GM12878 (cell line): ENCODE measurements at regions not wholly inside any gene's neighbourhood (a gene's known extent, or its start where the extent isn't known, plus 50 kb on each side); places are given as distances from the start of the nearest gene placed in this dataset.

Source experiments
- ATAC-seq: fragments of 200-7000 bp; cut with Tn5 transposase; 3 replicates; pipeline ENCODE4 v1.9.1; 2020; ENCODE audit warnings: mild to moderate bottlenecking, moderate library complexity
- BruUV-seq: library from RNA; stranded (reverse); fragments of 400-500 nt; replicated peaks from 2 replicates; lab custom pipeline; 2021; lab: Mats Ljungman, UMichigan
- CTCF ChIA-PET: fragments of 300-600 bp; sonication (Branson Sonifier 250); formaldehyde crosslinking; extraction: SDS; loops from one replicate; lab custom pipeline; 2021; ENCODE audit warnings: inconsistent platforms; lab: Yijun Ruan, JAX
- POLR2A ChIA-PET: fragments of 350-600 bp; formaldehyde crosslinking; extraction: SDS; loops from one replicate; lab custom pipeline; 2021; ENCODE audit warnings: inconsistent platforms; lab: Charles Lee
- RAD21 ChIA-PET: fragments of 300-600 bp; sonication (Branson Sonifier 250); formaldehyde crosslinking; loops from one replicate; lab custom pipeline; 2023; ENCODE audit warnings: antibody characterized with exemption; ENCODE audit not compliant: unreplicated experiment; lab: Charles Lee
- SMC1A ChIA-PET: fragments of 300-600 bp; sonication (Branson Sonifier 250); formaldehyde crosslinking; loops from one replicate; lab custom pipeline; 2023; ENCODE audit not compliant: unreplicated experiment, uncharacterized antibody; lab: Charles Lee
- DNase-seq: peaks from one replicate; pipeline ENCODE4 v3.0.0-alpha.2; 2011; ENCODE audit warnings: low read depth, low spot score
- FAIRE-seq: peaks from 3 replicates; lab custom pipeline; 2011; peaks lifted over from hg19 to GRCh38; lab: Jason Lieb, UNC
- H2AFZ ChIP-seq: 2 replicates; pipeline ENCODE4 v1.6.0; 2011; ENCODE audit warnings: low read depth, low read length, control low read depth; ENCODE audit not compliant: control insufficient read depth
- H3K27ac ChIP-seq: 2 replicates; pipeline ENCODE4 v1.5.1; 2011; ENCODE audit warnings: control low read depth; ENCODE audit not compliant: control insufficient read depth, insufficient read depth
- H3K27me3 ChIP-seq, 2 experiments: replicated peaks in 1 of 2; 2 replicates each; pipeline versions ENCODE4 v1.6.0 to v1.6.1; 2011; ENCODE audit warnings: low read length in 1 of 2; ENCODE audit not compliant: control insufficient read depth in 2 of 2, insufficient read depth in 2 of 2
- H3K36me3 ChIP-seq, 2 experiments: 2 replicates each; pipeline ENCODE4 v1.5.1; 2011; ENCODE audit warnings: low read length in 1 of 2; ENCODE audit not compliant: control insufficient read depth in 2 of 2, insufficient read depth in 2 of 2
- H3K4me1 ChIP-seq: 2 replicates; pipeline ENCODE4 v1.6.1; 2011; ENCODE audit warnings: mild to moderate bottlenecking, low read length, moderate library complexity, mixed read lengths; ENCODE audit not compliant: control insufficient read depth, insufficient read depth
- H3K4me2 ChIP-seq: 2 replicates; pipeline ENCODE4 v1.6.0; 2011; ENCODE audit warnings: control low read depth; ENCODE audit not compliant: control insufficient read depth, insufficient read depth
- H3K4me3 ChIP-seq: fragments of 200-600 bp; sonication (generic); 2 replicates; pipeline ENCODE4 v1.5.1; 2016
- H3K79me2 ChIP-seq: 2 replicates; pipeline ENCODE4 v1.6.0; 2011; ENCODE audit warnings: low read length; ENCODE audit not compliant: control insufficient read depth, insufficient read depth
- H3K9ac ChIP-seq: 2 replicates; pipeline ENCODE4 v1.8.0; 2011; ENCODE audit warnings: low read length, control low read depth, mixed read lengths; ENCODE audit not compliant: control insufficient read depth, insufficient read depth
- H3K9me3 ChIP-seq: replicated peaks from 3 replicates; pipeline ENCODE4 v1.5.1; 2011; ENCODE audit warnings: mild to moderate bottlenecking, low read length; ENCODE audit not compliant: control insufficient read depth, insufficient read depth
- H4K20me1 ChIP-seq: 2 replicates; pipeline ENCODE4 v1.6.0; 2011; ENCODE audit not compliant: control insufficient read depth, insufficient read depth
- BHLHE40 ChIP-seq, 2 experiments: fragments of 450-650 bp in 1 of 2; IDR thresholded peaks; 2 replicates each; pipeline ENCODE4 v1.6.1; 2011 to 2017; ENCODE audit warnings: low read depth in 2 of 2, borderline replicate concordance in 1 of 2, improper control_type of control experiment in 1 of 2, low read length in 1 of 2, mild to moderate bottlenecking in 1 of 2
- HDAC2 ChIP-seq: fragments of 200-600 bp; sonication (generic); IDR thresholded peaks from 2 replicates; pipeline ENCODE4 v1.6.1; 2017
- JUND ChIP-seq: IDR thresholded peaks from 2 replicates; pipeline ENCODE4 v1.6.1; 2012; ENCODE audit warnings: low read depth, mild to moderate bottlenecking, low read length, improper control_type of control experiment, moderate library complexity
- LARP7 ChIP-seq: fragments of 450-650 bp; IDR thresholded peaks from 2 replicates; pipeline ENCODE4 v1.6.1; 2017; ENCODE audit warnings: mild to moderate bottlenecking
- MYB ChIP-seq: fragments of 150-350 bp; IDR thresholded peaks from 2 replicates; pipeline ENCODE4 v1.6.1; 2014; ENCODE audit warnings: mild to moderate bottlenecking, low read depth, low read length, borderline replicate concordance
- RB1 ChIP-seq: fragments of 450-650 bp; formaldehyde crosslinking; IDR thresholded peaks from 2 replicates; pipeline ENCODE4 v1.6.1; 2017; ENCODE audit warnings: mild to moderate bottlenecking, borderline replicate concordance
- SMAD1 ChIP-seq: fragments of 450-650 bp; IDR thresholded peaks from 2 replicates; pipeline ENCODE4 v1.6.1; 2018; ENCODE audit warnings: mild to moderate bottlenecking, low read depth; ENCODE audit not compliant: partially characterized antibody
- SPI1 ChIP-seq: IDR thresholded peaks from 2 replicates; pipeline ENCODE4 v1.6.1; 2011; ENCODE audit warnings: low read depth, mild to moderate bottlenecking, low read length, moderate library complexity, borderline replicate concordance; ENCODE audit not compliant: insufficient read depth
- STAT3 ChIP-seq: IDR thresholded peaks from 2 replicates; pipeline ENCODE4 v1.6.1; 2011; ENCODE audit warnings: low read depth, low read length, improper control_type of control experiment
- SUPT20H ChIP-seq: IDR thresholded peaks from 2 replicates; pipeline ENCODE4 v1.6.1; 2011; ENCODE audit warnings: low read depth, mild to moderate bottlenecking, low read length, moderate library complexity, borderline replicate concordance; ENCODE audit not compliant: control insufficient read depth
- TAF1 ChIP-seq: IDR thresholded peaks from 2 replicates; pipeline ENCODE4 v1.6.1; 2011; ENCODE audit warnings: mild to moderate bottlenecking, low read depth, low read length, borderline replicate concordance
- TARDBP ChIP-seq: IDR thresholded peaks from 2 replicates; pipeline ENCODE4 v1.6.1; 2016; ENCODE audit warnings: borderline replicate concordance
- WGBS: methylation state at CpG from one replicate; pipeline ENCODE4 v1.1.6; 2016; ENCODE audit warnings: low lambda C conversion rate; ENCODE audit not compliant: insufficient replicate concordance, insufficient coverage; ENCODE audit errors: missing lambda C conversion rate; 5-methylcytosine and 5-hydroxymethylcytosine counted together
- in situ Hi-C: fragments of 300-500 bp; cut with MboI; formaldehyde crosslinking; loops from 9 replicates; pipeline ENCODE4 v1.14.3; 2018; ENCODE audit warnings: mixed read lengths
- intact Hi-C: fragments of 100-400 bp; cut with micrococcal nuclease; formaldehyde crosslinking; loops from one replicate; pipeline ENCODE4 v1.14.2; 2022; ENCODE audit not compliant: unreplicated experiment
- TF ChIP-seq, protein P1 (sequence below): fragments of 450-650 bp; formaldehyde crosslinking; IDR thresholded peaks from 2 replicates; pipeline ENCODE4 v1.5.0; 2022; ENCODE audit warnings: mild to moderate bottlenecking, missing genetic modification characterization

DNA sequence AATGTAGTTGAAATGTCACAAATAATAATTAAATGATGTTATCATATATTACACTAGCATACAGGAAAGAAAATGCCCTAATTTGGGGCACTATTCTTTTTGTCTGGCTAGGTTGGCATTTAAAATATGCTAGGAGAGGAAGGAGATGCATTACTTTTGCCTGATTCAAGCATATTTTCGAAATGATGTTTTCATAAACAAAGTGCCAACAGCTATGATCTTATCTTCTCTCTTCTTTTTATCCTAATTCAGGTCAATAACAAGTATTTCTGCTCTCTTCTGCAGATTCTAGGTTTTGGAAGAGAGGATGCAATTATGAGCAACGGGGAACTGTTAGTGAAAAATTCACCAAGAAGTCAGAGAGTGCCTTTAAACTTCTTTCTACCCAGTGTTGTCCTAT is 55.8 kb upstream of the NR2F2 start (continued):
- TF ChIP-seq, protein P1, sequence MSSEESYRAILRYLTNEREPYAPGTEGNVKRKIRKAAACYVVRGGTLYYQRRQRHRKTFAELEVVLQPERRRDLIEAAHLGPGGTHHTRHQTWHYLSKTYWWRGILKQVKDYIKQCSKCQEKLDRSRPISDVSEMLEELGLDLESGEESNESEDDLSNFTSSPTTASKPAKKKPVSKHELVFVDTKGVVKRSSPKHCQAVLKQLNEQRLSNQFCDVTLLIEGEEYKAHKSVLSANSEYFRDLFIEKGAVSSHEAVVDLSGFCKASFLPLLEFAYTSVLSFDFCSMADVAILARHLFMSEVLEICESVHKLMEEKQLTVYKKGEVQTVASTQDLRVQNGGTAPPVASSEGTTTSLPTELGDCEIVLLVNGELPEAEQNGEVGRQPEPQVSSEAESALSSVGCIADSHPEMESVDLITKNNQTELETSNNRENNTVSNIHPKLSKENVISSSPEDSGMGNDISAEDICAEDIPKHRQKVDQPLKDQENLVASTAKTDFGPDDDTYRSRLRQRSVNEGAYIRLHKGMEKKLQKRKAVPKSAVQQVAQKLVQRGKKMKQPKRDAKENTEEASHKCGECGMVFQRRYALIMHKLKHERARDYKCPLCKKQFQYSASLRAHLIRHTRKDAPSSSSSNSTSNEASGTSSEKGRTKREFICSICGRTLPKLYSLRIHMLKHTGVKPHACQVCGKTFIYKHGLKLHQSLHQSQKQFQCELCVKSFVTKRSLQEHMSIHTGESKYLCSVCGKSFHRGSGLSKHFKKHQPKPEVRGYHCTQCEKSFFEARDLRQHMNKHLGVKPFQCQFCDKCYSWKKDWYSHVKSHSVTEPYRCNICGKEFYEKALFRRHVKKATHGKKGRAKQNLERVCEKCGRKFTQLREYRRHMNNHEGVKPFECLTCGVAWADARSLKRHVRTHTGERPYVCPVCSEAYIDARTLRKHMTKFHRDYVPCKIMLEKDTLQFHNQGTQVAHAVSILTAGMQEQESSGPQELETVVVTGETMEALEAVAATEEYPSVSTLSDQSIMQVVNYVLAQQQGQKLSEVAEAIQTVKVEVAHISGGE (CRISPR knock-in tag), result no peak
- TF ChIP-seq RB1 (no peak), SUPT20H (no peak), BHLHE40 (IDR thresholded peaks at IDR 0.05; ENCODE audit: borderline replicate concordance in 1 of 2, low read depth in 2 of 2, low read length in 1 of 2) (no peak), HDAC2 (no peak), LARP7 (no peak)

DNA sequence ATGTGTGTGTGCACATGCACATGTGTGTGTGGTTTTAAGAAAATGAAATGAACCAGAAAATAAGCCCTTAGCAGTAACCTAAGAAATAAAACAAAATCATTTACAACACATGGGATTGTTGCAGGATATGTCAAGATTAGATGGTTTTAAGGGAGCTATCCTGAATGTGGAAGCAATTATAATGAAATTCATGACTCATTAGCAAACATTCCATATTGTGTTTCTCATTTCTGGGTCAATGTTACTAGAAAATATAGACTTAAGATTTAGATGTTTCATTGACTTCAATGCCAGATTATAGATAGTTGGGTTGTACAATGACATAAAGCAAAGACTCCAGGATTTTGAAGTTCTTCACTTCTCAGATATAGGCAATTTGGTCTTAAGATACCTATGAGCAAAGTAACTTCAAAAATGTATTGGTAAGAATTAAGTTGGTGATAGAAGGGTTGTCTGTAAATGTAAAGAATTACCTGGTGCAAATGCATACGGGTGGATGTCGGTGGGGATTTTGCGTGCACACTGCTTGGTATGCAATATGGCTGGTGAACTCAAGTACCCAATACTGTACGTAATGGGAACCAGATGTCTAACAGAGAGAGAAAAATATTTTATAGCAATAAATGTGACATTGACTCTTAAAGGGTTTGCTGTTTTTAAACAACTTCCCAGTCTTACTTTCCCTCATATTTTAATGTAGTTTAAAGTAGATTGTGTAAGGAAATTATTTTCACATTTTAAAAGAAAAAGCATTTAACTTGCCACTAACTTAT is 53.9 kb upstream of the NR2F2 start:
- no peak for FAIRE-seq
- SMC1A ChIA-PET, result interaction anchor here (0.9 to 1.0 kb wide), 2 partner anchors 16 to 240 kb away, joined by 3 to 4 read pairs; no protein-coding TSS in a partner anchor

More for the DNA sequence above, 53.9 kb upstream of the NR2F2 start:
- no peak overlapping the region for H3K9ac ChIP-seq
- POLR2A ChIA-PET, result no interaction called here
- no peaks in the 10 kb centered on the region for H3K79me2 ChIP-seq
- no peaks in the 10 kb centered on the region for H3K27me3 ChIP-seq
- ATAC-seq (no peak), DNase-seq (no peak)
- 63% methylated on average over 4 of the region's 4 CpGs for WGBS
- H3K27ac ChIP-seq, result no peak overlapping the region
- no peak overlapping the region for H3K4me3 ChIP-seq
- in situ Hi-C loops (no loop called here), intact Hi-C loops (no loop called here)
- TF ChIP-seq JUND (no peak), MYB (no peak), HDAC2 (no peak), TARDBP (no peak), SMAD1 (no peak), STAT3 (no peak), TAF1 (no peak), SPI1 (no peak)
- no peaks in the 10 kb centered on the region; the same call in 2 of the 3 replicates for H3K9me3 ChIP-seq
- no TSS peak for BruUV-seq
- H3K4me1 ChIP-seq, result no peaks in the 10 kb centered on the region
- RAD21 ChIA-PET, result interaction anchor here (0.6 to 0.9 kb wide), 2 partner anchors 43 to 925 kb away, joined by 3 read pairs; no protein-coding TSS in a partner anchor
- no peaks in the 10 kb centered on the region for H3K36me3 ChIP-seq
- H2AFZ ChIP-seq, result no peak overlapping the region
- H3K4me2 ChIP-seq, result no peak overlapping the region
- CTCF ChIA-PET, result interaction anchor here (1.5 kb wide), 1 partner anchor 34 kb away, joined by 4 read pairs; no protein-coding TSS in a partner anchor
- no peaks in the 10 kb centered on the region for H4K20me1 ChIP-seq
